Neural cell (in vitro differentiated cells): ENCODE measurements at regions not wholly inside any gene's neighbourhood (a gene's known extent, or its start where the extent isn't known, plus 50 kb on each side); places are given as distances from the start of the nearest gene placed in this dataset.

Experiments used
- CTCF ChIP-seq: fragments of 450-650 bp; IDR thresholded peaks from 2 replicates; pipeline ENCODE4 v1.5.1; 2014; ENCODE audit warnings: antibody characterized with exemption, mild to moderate bottlenecking, moderate library complexity; ENCODE audit not compliant: poor library complexity, severe bottlenecking
- POLR2AphosphoS5 ChIP-seq: IDR thresholded peaks from 2 replicates; pipeline ENCODE4 v1.6.1; 2012
- SMC3 ChIP-seq: fragments of 450-650 bp; conservative IDR thresholded peaks from 2 replicates; pipeline ENCODE4 v1.6.1; 2014; ENCODE audit warnings: antibody characterized with exemption, mild to moderate bottlenecking, moderate library complexity; ENCODE audit not compliant: poor library complexity
- TAF1 ChIP-seq: IDR thresholded peaks from 2 replicates; pipeline ENCODE4 v1.6.1; 2012; ENCODE audit warnings: low read depth

- no peak for TF ChIP-seq POLR2AphosphoS5
- TF ChIP-seq CTCF: no peak
- TF ChIP-seq SMC3: no peak
- no peak for TF ChIP-seq TAF1
Measured at GRCh38 chr2:174690026-174690425, 74.2 kb downstream of the CHRNA1 start.
